GM12878 (cell line): ENCODE measurements at regions not wholly inside any gene's neighbourhood (a gene's known extent, or its start where the extent isn't known, plus 50 kb on each side); places are given as distances from the start of the nearest gene placed in this dataset.

Experiments used
- ATAC-seq: fragments of 200-7000 bp; cut with Tn5 transposase; 3 replicates; pipeline ENCODE4 v1.9.1; 2020; ENCODE audit warnings: mild to moderate bottlenecking, moderate library complexity
- BruUV-seq: library from RNA; stranded (reverse); fragments of 400-500 nt; replicated peaks from 2 replicates; lab custom pipeline; 2021; lab: Mats Ljungman, UMichigan
- CTCF ChIA-PET: fragments of 300-600 bp; sonication (Branson Sonifier 250); formaldehyde crosslinking; extraction: SDS; loops from one replicate; lab custom pipeline; 2021; ENCODE audit warnings: inconsistent platforms; lab: Yijun Ruan, JAX
- POLR2A ChIA-PET: fragments of 350-600 bp; formaldehyde crosslinking; extraction: SDS; loops from one replicate; lab custom pipeline; 2021; ENCODE audit warnings: inconsistent platforms; lab: Charles Lee
- RAD21 ChIA-PET: fragments of 300-600 bp; sonication (Branson Sonifier 250); formaldehyde crosslinking; loops from one replicate; lab custom pipeline; 2023; ENCODE audit warnings: antibody characterized with exemption; ENCODE audit not compliant: unreplicated experiment; lab: Charles Lee
- SMC1A ChIA-PET: fragments of 300-600 bp; sonication (Branson Sonifier 250); formaldehyde crosslinking; loops from one replicate; lab custom pipeline; 2023; ENCODE audit not compliant: unreplicated experiment, uncharacterized antibody; lab: Charles Lee
- DNase-seq: peaks from one replicate; pipeline ENCODE4 v3.0.0-alpha.2; 2011; ENCODE audit warnings: low read depth, low spot score
- FAIRE-seq: peaks from 3 replicates; lab custom pipeline; 2011; peaks lifted over from hg19 to GRCh38; lab: Jason Lieb, UNC
- H2AFZ ChIP-seq: 2 replicates; pipeline ENCODE4 v1.6.0; 2011; ENCODE audit warnings: low read depth, low read length, control low read depth; ENCODE audit not compliant: control insufficient read depth
- H3K27ac ChIP-seq: 2 replicates; pipeline ENCODE4 v1.5.1; 2011; ENCODE audit warnings: control low read depth; ENCODE audit not compliant: control insufficient read depth, insufficient read depth
- H3K27me3 ChIP-seq, 2 experiments: replicated peaks in 1 of 2; 2 replicates each; pipeline versions ENCODE4 v1.6.0 to v1.6.1; 2011; ENCODE audit warnings: low read length in 1 of 2; ENCODE audit not compliant: control insufficient read depth in 2 of 2, insufficient read depth in 2 of 2
- H3K36me3 ChIP-seq, 2 experiments: 2 replicates each; pipeline ENCODE4 v1.5.1; 2011; ENCODE audit warnings: low read length in 1 of 2; ENCODE audit not compliant: control insufficient read depth in 2 of 2, insufficient read depth in 2 of 2
- H3K4me1 ChIP-seq: 2 replicates; pipeline ENCODE4 v1.6.1; 2011; ENCODE audit warnings: mild to moderate bottlenecking, low read length, moderate library complexity, mixed read lengths; ENCODE audit not compliant: control insufficient read depth, insufficient read depth
- H3K4me2 ChIP-seq: 2 replicates; pipeline ENCODE4 v1.6.0; 2011; ENCODE audit warnings: control low read depth; ENCODE audit not compliant: control insufficient read depth, insufficient read depth
- H3K4me3 ChIP-seq: fragments of 200-600 bp; sonication (generic); 2 replicates; pipeline ENCODE4 v1.5.1; 2016
- H3K79me2 ChIP-seq: 2 replicates; pipeline ENCODE4 v1.6.0; 2011; ENCODE audit warnings: low read length; ENCODE audit not compliant: control insufficient read depth, insufficient read depth
- H3K9ac ChIP-seq: 2 replicates; pipeline ENCODE4 v1.8.0; 2011; ENCODE audit warnings: low read length, control low read depth, mixed read lengths; ENCODE audit not compliant: control insufficient read depth, insufficient read depth
- H3K9me3 ChIP-seq: replicated peaks from 3 replicates; pipeline ENCODE4 v1.5.1; 2011; ENCODE audit warnings: mild to moderate bottlenecking, low read length; ENCODE audit not compliant: control insufficient read depth, insufficient read depth
- H4K20me1 ChIP-seq: 2 replicates; pipeline ENCODE4 v1.6.0; 2011; ENCODE audit not compliant: control insufficient read depth, insufficient read depth
- BCLAF1 ChIP-seq: fragments of 450-650 bp; IDR thresholded peaks from 2 replicates; pipeline ENCODE4 v1.6.1; 2017; ENCODE audit warnings: antibody characterized with exemption, mild to moderate bottlenecking, moderate library complexity
- NKRF ChIP-seq: fragments of 450-650 bp; conservative IDR thresholded peaks from 2 replicates; pipeline ENCODE4 v1.6.1; 2017; ENCODE audit warnings: mild to moderate bottlenecking, moderate library complexity
- NR2C1 ChIP-seq: fragments of 450-650 bp; IDR thresholded peaks from 2 replicates; pipeline ENCODE4 v1.6.1; 2017; ENCODE audit warnings: antibody characterized with exemption, mild to moderate bottlenecking, moderate library complexity
- YBX1 ChIP-seq: fragments of 450-650 bp; IDR thresholded peaks from 2 replicates; pipeline ENCODE4 v1.6.1; 2016; ENCODE audit warnings: antibody characterized with exemption
- WGBS: methylation state at CpG from one replicate; pipeline ENCODE4 v1.1.6; 2016; ENCODE audit warnings: low lambda C conversion rate; ENCODE audit not compliant: insufficient replicate concordance, insufficient coverage; ENCODE audit errors: missing lambda C conversion rate; 5-methylcytosine and 5-hydroxymethylcytosine counted together
- in situ Hi-C: fragments of 300-500 bp; cut with MboI; formaldehyde crosslinking; loops from 9 replicates; pipeline ENCODE4 v1.14.3; 2018; ENCODE audit warnings: mixed read lengths
- intact Hi-C: fragments of 100-400 bp; cut with micrococcal nuclease; formaldehyde crosslinking; loops from one replicate; pipeline ENCODE4 v1.14.2; 2022; ENCODE audit not compliant: unreplicated experiment

DNA sequence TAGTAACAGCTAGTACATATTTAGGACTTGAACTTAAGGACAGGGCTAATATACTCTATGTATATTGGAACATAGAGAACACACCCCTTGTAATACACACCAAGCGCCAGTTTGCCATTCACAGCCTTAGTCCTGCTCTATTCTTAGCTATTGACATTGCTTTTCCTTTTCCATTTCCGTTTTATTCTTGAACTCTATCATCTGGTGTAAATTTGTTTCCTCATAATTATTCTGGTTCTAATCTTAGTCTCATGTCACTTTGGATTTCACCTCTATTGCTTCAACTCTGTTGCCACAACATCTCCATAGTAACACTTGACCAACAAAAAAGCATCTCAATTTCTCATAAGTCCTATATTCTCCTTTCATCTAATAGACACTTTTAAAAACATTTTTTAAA, 225.7 kb downstream of the PHLDA1 start:
- no peak overlapping the region for H3K4me3 ChIP-seq
- no peaks in the 10 kb centered on the region for H3K4me1 ChIP-seq
- POLR2A ChIA-PET, result interaction anchor here (0.6 kb wide), 1 partner anchor 162 kb away, joined by 7 read pairs; no protein-coding TSS in a partner anchor
- intact Hi-C loops, result no loop called here
- no peak overlapping the region for H3K27ac ChIP-seq
- CTCF ChIA-PET, result interaction anchor here (0.7 to 1.3 kb wide), 4 partner anchors 10 to 63 kb away, joined by 3 to 10 read pairs (median 4); no protein-coding TSS in a partner anchor
- no peaks in the 10 kb centered on the region for H4K20me1 ChIP-seq
- ATAC-seq (no peak), FAIRE-seq (no peak), DNase-seq (no peak)
- no peak overlapping the region for H3K4me2 ChIP-seq
- no peaks in the 10 kb centered on the region for H3K79me2 ChIP-seq
- H3K27me3 ChIP-seq, result no peaks in the 10 kb centered on the region
- no peak overlapping the region for H2AFZ ChIP-seq
- no peaks in the 10 kb centered on the region for H3K9me3 ChIP-seq
- SMC1A ChIA-PET, result interaction anchor here (0.7 to 1.4 kb wide), 5 partner anchors 9 to 164 kb away, joined by 3 to 5 read pairs (median 4); no protein-coding TSS in a partner anchor
- 58% methylated on average over 2 of the region's 2 CpGs for WGBS
- no peaks in the 10 kb centered on the region for H3K36me3 ChIP-seq
- TF ChIP-seq BCLAF1 (no peak), NKRF (no peak), NR2C1 (no peak), YBX1 (no peak)
- no peak overlapping the region for H3K9ac ChIP-seq
- no TSS peak for BruUV-seq
- in situ Hi-C loops, result no loop called here
- RAD21 ChIA-PET, result no interaction called here
